Vagina (tissue), 2 donors: ENCODE measurements at regions not wholly inside any gene's neighbourhood (a gene's known extent, or its start where the extent isn't known, plus 50 kb on each side); places are given as distances from the start of the nearest gene placed in this dataset.
"Not testable (repeated sequence)": the region's sequence is repeated elsewhere in the genome, so short reads cannot be mapped to it uniquely, and the experiment has no call there.

Source experiments
- DNase-seq, 2 donors: peaks; one replicate each; pipeline ENCODE4 v3.0.0-alpha.2; 2017; ENCODE audit errors: extremely low spot score in 2 of 2
- H3K27ac ChIP-seq: fragments of 200-600 bp; sonication (generic); one replicate; pipeline ENCODE4 v1.5.1; 2019
- H3K27me3 ChIP-seq: fragments of 200-600 bp; sonication (generic); one replicate; pipeline ENCODE4 v1.5.1; 2019
- H3K36me3 ChIP-seq, 2 donors: fragments of 200-600 bp; sonication (generic); one replicate each; pipeline ENCODE4 v1.5.1; 2017 to 2019
- H3K4me1 ChIP-seq: fragments of 200-600 bp; sonication (generic); one replicate; pipeline ENCODE4 v1.5.1; 2019
- H3K4me3 ChIP-seq, 2 donors: fragments of 200-600 bp; sonication (generic); 1 replicate in 1 of 2; 2 replicates in 1 of 2; pipeline ENCODE4 v1.5.1; 2016 to 2019
- H3K9me3 ChIP-seq: fragments of 200-600 bp; sonication (generic); one replicate; pipeline ENCODE4 v1.5.1; 2019
- intact Hi-C: fragments of 100-400 bp; cut with DNase I; formaldehyde crosslinking; loops from one replicate; pipeline ENCODE4 v1.15.1; 2023

- peaks cover 28% of the 10 kb centered on the region for H3K4me1 ChIP-seq
- H3K36me3 ChIP-seq, H3K27me3 ChIP-seq, H3K9me3 ChIP-seq, H3K27ac ChIP-seq, DNase-seq, H3K4me3 ChIP-seq, intact Hi-C loops: not testable (repeated sequence)
Observed at GRCh38 chr16:29285151-29285885, 121.2 kb downstream of the NPIPB11 start.

- DNase-seq, H3K27ac ChIP-seq, intact Hi-C loops, H3K9me3 ChIP-seq, H3K4me3 ChIP-seq, H3K36me3 ChIP-seq, H3K27me3 ChIP-seq: not testable (repeated sequence)
- H3K4me1 ChIP-seq = peaks cover 22% of the 10 kb centered on the region
Observed at GRCh38 chr16:29284723-29285122, 121.8 kb downstream of the NPIPB11 start.

- H3K27ac ChIP-seq, intact Hi-C loops, DNase-seq: not testable (repeated sequence)
Observed at GRCh38 chr16:29284159-29284558, 122.4 kb downstream of the NPIPB11 start.

GRCh38 chr16:29278097-29278871 is 128.2 kb downstream of the NPIPB11 start:
- H3K36me3 ChIP-seq, H3K27ac ChIP-seq, intact Hi-C loops, H3K4me1 ChIP-seq, H3K27me3 ChIP-seq, H3K9me3 ChIP-seq, DNase-seq, H3K4me3 ChIP-seq: not testable (repeated sequence)

More at GRCh38 chr16:29284159-29284558, 122.4 kb downstream of the NPIPB11 start:
- not testable (repeated sequence) for H3K4me3 ChIP-seq, H3K36me3 ChIP-seq, H3K9me3 ChIP-seq, H3K27me3 ChIP-seq
- H3K4me1 ChIP-seq = peaks cover 16% of the 10 kb centered on the region

- H3K27ac ChIP-seq, H3K4me1 ChIP-seq, intact Hi-C loops, H3K9me3 ChIP-seq, DNase-seq, H3K27me3 ChIP-seq, H3K4me3 ChIP-seq, H3K36me3 ChIP-seq: not testable (repeated sequence)
Observed at GRCh38 chr16:29276446-29276845, 130.1 kb downstream of the NPIPB11 start.

- intact Hi-C loops, H3K9me3 ChIP-seq, H3K4me1 ChIP-seq, DNase-seq, H3K36me3 ChIP-seq, H3K27me3 ChIP-seq, H3K27ac ChIP-seq, H3K4me3 ChIP-seq: not testable (repeated sequence)
Observed at GRCh38 chr16:29274055-29275035, 132.2 kb downstream of the NPIPB11 start.

GRCh38 chr16:29273298-29274054 is 133.0 kb downstream of the NPIPB11 start:
- H3K27me3 ChIP-seq, H3K9me3 ChIP-seq, intact Hi-C loops, H3K36me3 ChIP-seq, DNase-seq, H3K4me3 ChIP-seq: not testable (repeated sequence)
- peaks cover 14% of the 10 kb centered on the region for H3K4me1 ChIP-seq
- peak overlapping the region; percentile 81 for H3K27ac ChIP-seq

GRCh38 chr16:29271721-29272675 is 134.5 kb downstream of the NPIPB11 start:
- H3K9me3 ChIP-seq, H3K4me3 ChIP-seq, intact Hi-C loops, H3K27me3 ChIP-seq, H3K36me3 ChIP-seq, DNase-seq: not testable (repeated sequence)
- H3K27ac ChIP-seq = peak overlapping the region; percentile 81
- H3K4me1 ChIP-seq = peaks cover 22% of the 10 kb centered on the region

- H3K4me3 ChIP-seq, intact Hi-C loops, H3K36me3 ChIP-seq, H3K9me3 ChIP-seq, H3K27me3 ChIP-seq, DNase-seq: not testable (repeated sequence)
- Histone ChIP-seq H3K27ac (peak overlapping the region; percentile 81), H3K4me1 (peaks cover 23% of the 10 kb centered on the region)
Observed at GRCh38 chr16:29270923-29271322, 135.6 kb downstream of the NPIPB11 start.

GRCh38 chr16:29270033-29270432 is 136.5 kb downstream of the NPIPB11 start:
- peak overlapping the region; percentile 72 for H3K27ac ChIP-seq
- not testable (repeated sequence) for H3K9me3 ChIP-seq

GRCh38 chr16:29269192-29269811 is 137.2 kb downstream of the NPIPB11 start:
- DNase-seq = peak in 1 of 2 donors; percentile 72
- H3K36me3 ChIP-seq, H3K4me3 ChIP-seq, H3K9me3 ChIP-seq, intact Hi-C loops, H3K27me3 ChIP-seq: not testable (repeated sequence)
- Histone ChIP-seq H3K4me1 (peaks cover 32% of the 10 kb centered on the region), H3K27ac (peak overlapping the region; percentile 87)

More at GRCh38 chr16:29270033-29270432, 136.5 kb downstream of the NPIPB11 start:
- H3K27me3 ChIP-seq, H3K4me3 ChIP-seq, H3K36me3 ChIP-seq, intact Hi-C loops, DNase-seq: not testable (repeated sequence)
- H3K4me1 ChIP-seq = peaks cover 25% of the 10 kb centered on the region
